ENCODE measurements at regions not wholly inside any gene's neighbourhood (a gene's known extent, or its start where the extent isn't known, plus 50 kb on each side); places are given as distances from the start of the nearest gene placed in this dataset.
"Not testable (repeated sequence)": the region's sequence is repeated elsewhere in the genome, so short reads cannot be mapped to it uniquely, and the experiment has no call there.

DNA sequence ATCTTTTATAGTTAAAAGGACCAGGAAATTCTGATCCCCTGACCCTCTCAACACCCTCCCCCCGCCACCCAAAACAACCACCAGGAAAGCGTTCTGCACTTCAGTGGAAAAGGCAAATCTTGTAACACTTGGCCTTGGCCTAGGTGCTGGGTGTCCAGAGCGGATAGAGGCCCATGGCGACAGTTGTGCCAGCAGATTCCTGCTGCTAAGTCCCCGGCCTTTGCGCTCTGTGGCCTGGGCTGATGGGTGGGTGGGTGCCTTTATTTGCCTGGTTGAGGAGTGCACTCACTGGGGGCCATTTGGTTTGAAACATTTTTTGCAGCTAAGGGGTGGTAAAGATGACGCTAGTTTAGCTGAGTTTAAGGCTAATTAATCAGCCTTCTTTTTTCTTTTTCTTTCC is 127.9 kb upstream of the ERRFI1 start:
- no peaks in the 10 kb centered on the region for H3K27me3 ChIP-seq
- no peaks in the 10 kb centered on the region for H3K9me3 ChIP-seq
- H3K36me3 ChIP-seq, result no peaks in the 10 kb centered on the region
- no peak overlapping the region for H3K27ac ChIP-seq
- intact Hi-C loops (cut with DNase I), result no loop called here
- no peaks in the 10 kb centered on the region for H3K4me1 ChIP-seq
- no peak for DNase-seq (ENCODE audit: low spot score in 2 of 2)
- no peak overlapping the region for H3K4me3 ChIP-seq
- TF ChIP-seq, protein P1, sequence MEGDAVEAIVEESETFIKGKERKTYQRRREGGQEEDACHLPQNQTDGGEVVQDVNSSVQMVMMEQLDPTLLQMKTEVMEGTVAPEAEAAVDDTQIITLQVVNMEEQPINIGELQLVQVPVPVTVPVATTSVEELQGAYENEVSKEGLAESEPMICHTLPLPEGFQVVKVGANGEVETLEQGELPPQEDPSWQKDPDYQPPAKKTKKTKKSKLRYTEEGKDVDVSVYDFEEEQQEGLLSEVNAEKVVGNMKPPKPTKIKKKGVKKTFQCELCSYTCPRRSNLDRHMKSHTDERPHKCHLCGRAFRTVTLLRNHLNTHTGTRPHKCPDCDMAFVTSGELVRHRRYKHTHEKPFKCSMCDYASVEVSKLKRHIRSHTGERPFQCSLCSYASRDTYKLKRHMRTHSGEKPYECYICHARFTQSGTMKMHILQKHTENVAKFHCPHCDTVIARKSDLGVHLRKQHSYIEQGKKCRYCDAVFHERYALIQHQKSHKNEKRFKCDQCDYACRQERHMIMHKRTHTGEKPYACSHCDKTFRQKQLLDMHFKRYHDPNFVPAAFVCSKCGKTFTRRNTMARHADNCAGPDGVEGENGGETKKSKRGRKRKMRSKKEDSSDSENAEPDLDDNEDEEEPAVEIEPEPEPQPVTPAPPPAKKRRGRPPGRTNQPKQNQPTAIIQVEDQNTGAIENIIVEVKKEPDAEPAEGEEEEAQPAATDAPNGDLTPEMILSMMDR (IDR thresholded peaks at IDR 0.05), result no peak

DNA sequence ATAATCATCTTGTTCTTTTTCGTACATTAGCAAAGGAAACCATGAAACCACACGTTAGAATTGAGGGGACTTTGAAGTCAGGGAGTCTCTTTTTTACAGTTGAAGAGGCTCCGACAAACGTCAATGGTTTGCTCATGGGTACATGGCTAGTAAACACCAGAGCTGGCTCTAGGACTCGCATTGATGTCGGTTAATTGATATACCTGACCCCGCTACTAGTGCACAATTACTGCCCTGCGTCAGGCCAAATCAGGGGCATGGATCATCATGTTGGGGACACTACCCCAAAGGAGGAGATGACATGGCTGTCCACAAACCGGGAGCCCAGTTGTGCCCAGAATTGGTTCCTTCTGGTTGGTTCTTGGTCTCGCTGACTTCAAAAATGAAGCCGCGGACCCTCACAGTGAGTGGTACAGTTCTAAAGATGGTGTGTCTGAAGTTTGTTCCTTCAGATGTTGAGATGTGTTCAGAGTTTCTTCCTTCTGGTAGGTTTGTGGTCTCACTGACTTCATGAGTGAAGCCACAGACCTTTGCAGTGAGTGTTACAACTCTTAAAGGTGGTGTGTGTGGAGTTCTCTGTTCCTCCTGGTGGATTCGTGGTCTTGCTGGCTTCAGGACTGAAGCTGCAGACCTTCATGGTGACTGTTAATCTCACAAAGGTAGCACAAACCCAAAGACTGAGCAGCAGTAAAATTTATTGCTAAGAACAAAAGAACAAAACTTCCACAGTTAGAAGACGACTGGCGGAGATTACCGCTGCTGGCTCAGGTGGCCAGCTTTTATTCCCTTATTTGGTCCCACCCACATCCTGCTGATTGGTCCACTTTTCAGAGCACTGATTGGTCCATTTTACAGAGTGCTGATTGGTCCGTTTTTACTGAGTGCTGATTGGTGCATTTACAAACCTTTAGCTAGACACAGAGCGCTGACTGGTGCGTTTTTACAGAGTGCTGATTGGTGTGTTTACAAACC is 126.9 kb upstream of the ERRFI1 start:
- intact Hi-C loops (cut with DNase I), result no loop called here
- H3K4me1 ChIP-seq, result no peaks in the 10 kb centered on the region

DNA sequence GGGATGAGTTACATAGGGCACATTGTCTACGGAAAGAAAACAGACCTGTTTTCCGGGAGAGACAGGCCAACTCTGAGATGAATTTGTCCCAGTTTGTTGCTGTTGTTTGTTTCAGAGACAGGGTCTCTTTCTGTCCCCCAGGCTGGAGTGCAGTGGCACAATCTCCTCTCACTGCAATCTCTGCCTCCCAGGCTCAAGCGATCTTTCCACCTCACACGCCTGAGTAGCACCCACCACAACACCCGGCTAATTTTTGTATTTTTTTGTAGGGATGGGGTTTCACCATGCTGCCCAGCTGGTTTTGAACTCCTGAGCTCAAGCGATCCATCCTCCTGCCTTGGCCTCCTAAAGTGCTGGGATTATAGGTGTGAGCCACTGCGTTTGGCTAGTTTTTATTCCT is 125.5 kb upstream of the ERRFI1 start:
- no peak overlapping the region for H3K27ac ChIP-seq

More for the DNA sequence above, 126.9 kb upstream of the ERRFI1 start:
- H3K27me3 ChIP-seq, result no peaks in the 10 kb centered on the region
- H3K4me3 ChIP-seq, result no peak overlapping the region
- no peak for DNase-seq (ENCODE audit: low spot score in 2 of 2)
- H3K9me3 ChIP-seq, result no peaks in the 10 kb centered on the region
- no peak overlapping the region for H3K27ac ChIP-seq
- H3K36me3 ChIP-seq, result no peaks in the 10 kb centered on the region
- TF ChIP-seq, protein P1 (IDR thresholded peaks at IDR 0.05), result no peak

DNA sequence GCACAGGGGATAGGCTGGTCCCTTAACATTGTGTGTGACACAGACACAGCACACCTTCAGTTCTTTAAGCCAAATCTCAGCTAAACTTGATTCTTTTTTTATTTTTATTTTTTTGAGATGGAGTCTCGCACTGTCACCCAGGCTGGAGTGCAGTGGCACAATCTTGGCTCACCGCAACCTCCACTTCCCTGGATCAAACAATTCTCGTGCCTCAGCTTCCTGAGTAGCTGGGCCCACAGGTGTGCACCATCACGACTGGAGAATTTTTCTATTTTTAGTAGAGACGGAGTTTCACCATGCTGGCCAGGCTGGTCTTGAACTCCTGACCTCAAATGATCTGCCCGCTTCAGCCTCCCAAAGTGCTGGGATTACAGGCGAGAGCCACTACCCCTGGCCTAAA is 123.6 kb upstream of the ERRFI1 start:
- H3K4me1 ChIP-seq; H3K27me3 ChIP-seq; H3K9me3 ChIP-seq; DNase-seq (ENCODE audit: low spot score in 2 of 2); H3K27ac ChIP-seq; intact Hi-C loops (cut with DNase I); H3K4me3 ChIP-seq; H3K36me3 ChIP-seq: not testable (repeated sequence)

More for the DNA sequence above, 125.5 kb upstream of the ERRFI1 start:
- H3K9me3 ChIP-seq, result no peaks in the 10 kb centered on the region
- intact Hi-C loops (cut with DNase I), result no loop called here
- TF ChIP-seq, protein P1 (IDR thresholded peaks at IDR 0.05), result no peak
- no peak for DNase-seq (ENCODE audit: low spot score in 2 of 2)
- H3K4me3 ChIP-seq, result no peak overlapping the region
- H3K36me3 ChIP-seq, result no peaks in the 10 kb centered on the region
- no peaks in the 10 kb centered on the region for H3K4me1 ChIP-seq
- H3K27me3 ChIP-seq, result no peaks in the 10 kb centered on the region

DNA sequence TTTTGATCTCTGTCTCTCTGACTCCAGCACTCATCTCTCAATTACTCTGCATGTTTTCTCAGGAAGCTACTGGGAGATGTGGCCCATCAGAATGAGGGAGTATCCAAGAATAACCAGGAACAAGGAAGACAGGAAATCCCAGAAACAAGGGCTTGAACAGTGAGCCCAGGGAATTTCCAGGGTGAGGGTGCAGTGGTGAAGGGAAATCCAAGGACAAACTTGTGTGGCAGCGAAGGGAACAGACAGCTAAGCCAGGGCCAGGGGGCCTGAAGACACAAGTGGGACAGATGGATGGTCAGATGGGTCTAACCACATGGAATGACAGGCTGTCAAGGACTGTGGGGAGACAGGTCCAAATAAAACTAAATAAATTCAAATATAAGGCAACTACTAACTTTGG is 121.8 kb upstream of the ERRFI1 start:
- Histone ChIP-seq H3K4me1 (no peaks in the 10 kb centered on the region), H3K27me3 (no peaks in the 10 kb centered on the region), H3K27ac (no peak overlapping the region), H3K4me3 (no peak overlapping the region), H3K9me3 (no peaks in the 10 kb centered on the region), H3K36me3 (no peaks in the 10 kb centered on the region)
- DNase-seq (ENCODE audit: low spot score in 2 of 2), result no peak
- TF ChIP-seq, protein P1 (IDR thresholded peaks at IDR 0.05), result no peak
- intact Hi-C loops (cut with DNase I), result no loop called here

DNA sequence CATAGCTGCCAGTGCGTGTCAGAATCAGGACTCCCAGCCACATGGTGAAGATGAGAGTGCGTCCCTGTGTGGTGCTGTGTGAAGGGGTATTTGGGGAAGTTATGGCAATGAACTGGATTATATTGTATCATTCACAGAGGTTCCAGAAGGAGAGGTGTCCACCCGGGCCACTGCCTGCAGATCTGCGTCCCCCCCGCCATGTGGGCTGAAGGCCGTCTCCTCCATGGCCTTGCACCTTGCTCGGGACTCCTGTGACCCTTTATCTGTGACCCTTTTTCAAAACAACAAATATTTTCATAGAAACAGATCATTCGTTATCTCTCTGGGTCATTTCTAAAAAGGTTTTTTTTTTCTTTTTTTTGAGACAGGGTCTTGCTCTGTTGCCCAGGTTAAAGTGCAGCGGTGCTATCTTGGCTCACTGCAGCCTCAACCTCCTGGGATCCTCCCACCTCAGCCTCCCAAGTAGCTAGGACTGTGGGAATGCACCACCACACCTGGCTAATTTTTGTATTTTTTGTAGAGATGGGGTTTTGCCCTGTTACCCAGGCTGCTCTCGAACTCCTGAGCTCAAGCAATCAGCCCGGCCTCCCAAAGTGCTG is 120.2 kb upstream of the ERRFI1 start:
- Histone ChIP-seq H3K4me1 (no peaks in the 10 kb centered on the region), H3K9me3 (no peaks in the 10 kb centered on the region), H3K36me3 (no peaks in the 10 kb centered on the region), H3K4me3 (no peak overlapping the region), H3K27ac (no peak overlapping the region), H3K27me3 (no peaks in the 10 kb centered on the region)
- intact Hi-C loops (cut with DNase I), result no loop called here
- DNase-seq (ENCODE audit: low spot score in 2 of 2), result no peak
- TF ChIP-seq, protein P1 (IDR thresholded peaks at IDR 0.05), result no peak
